Mesothelial cell of epicardium (in vitro differentiated cells): ENCODE measurements at regions not wholly inside any gene's neighbourhood (a gene's known extent, or its start where the extent isn't known, plus 50 kb on each side); places are given as distances from the start of the nearest gene placed in this dataset.

Source experiments
- DNase-seq, 2 experiments: peaks; one replicate each; pipeline ENCODE4 v3.0.0; 2021; ENCODE audit warnings: low spot score in 2 of 2; ENCODE audit not compliant: unreplicated experiment in 2 of 2
- H3K27ac Mint-ChIP-seq: 2 replicates; pipeline ENCODE4 v1.8.0; 2021; ENCODE audit warnings: mixed read lengths
- H3K27me3 Mint-ChIP-seq: 2 replicates; pipeline ENCODE4 v1.8.0; 2021; ENCODE audit warnings: low read depth, mixed read lengths
- H3K36me3 Mint-ChIP-seq: 2 replicates; pipeline ENCODE4 v1.8.0; 2021; ENCODE audit warnings: mixed read lengths
- H3K4me1 Mint-ChIP-seq: 2 replicates; pipeline ENCODE4 v1.8.0; 2021; ENCODE audit warnings: mixed read lengths
- H3K4me3 Mint-ChIP-seq: 2 replicates; pipeline ENCODE4 v1.8.0; 2021; ENCODE audit warnings: mild to moderate bottlenecking, moderate library complexity, mixed read lengths
- H3K9me3 Mint-ChIP-seq: 2 replicates; pipeline ENCODE4 v1.8.0; 2021; ENCODE audit warnings: mixed read lengths
- CTCF ChIP-seq: fragments of 200-600 bp; sonication (generic); IDR thresholded peaks from one replicate; pipeline ENCODE4 v1.5.0; 2021; ENCODE audit warnings: antibody characterized with exemption; ENCODE audit not compliant: unreplicated experiment

- Mint-ChIP-seq H3K27ac (peak overlapping the region; percentile 17), H3K9me3 (peaks cover 8% of the 10 kb centered on the region), H3K36me3 (no peaks in the 10 kb centered on the region), H3K4me1 (peaks cover 7% of the 10 kb centered on the region), H3K4me3 (no peak overlapping the region), H3K27me3 (no peaks in the 10 kb centered on the region)
- no peak for TF ChIP-seq CTCF
- DNase-seq, result no peak
Observed at GRCh38 chr5:106127341-106127781, 1543.4 kb downstream of the EFNA5 start.

GRCh38 chr5:106121972-106122605 lies 1548.6 kb downstream of the EFNA5 start:
- H3K36me3 Mint-ChIP-seq, result no peaks in the 10 kb centered on the region
- peaks cover 16% of the 10 kb centered on the region for H3K9me3 Mint-ChIP-seq
- no peaks in the 10 kb centered on the region for H3K27me3 Mint-ChIP-seq
- no peak for DNase-seq
- peaks cover 3% of the 10 kb centered on the region for H3K4me1 Mint-ChIP-seq
- no peak overlapping the region for H3K4me3 Mint-ChIP-seq
- TF ChIP-seq CTCF, result peak; percentile 50
- no peak overlapping the region for H3K27ac Mint-ChIP-seq

- Mint-ChIP-seq H3K4me3 (no peak overlapping the region), H3K9me3 (peaks cover 26% of the 10 kb centered on the region), H3K36me3 (peaks cover 6% of the 10 kb centered on the region), H3K4me1 (peaks cover 5% of the 10 kb centered on the region), H3K27me3 (no peaks in the 10 kb centered on the region), H3K27ac (no peak overlapping the region)
- no peak for TF ChIP-seq CTCF
- DNase-seq, result no peak
Observed at GRCh38 chr5:106116682-106117081, 1554.1 kb downstream of the EFNA5 start.

- Mint-ChIP-seq H3K27me3 (no peaks in the 10 kb centered on the region), H3K4me3 (no peak overlapping the region), H3K4me1 (peaks cover 5% of the 10 kb centered on the region), H3K36me3 (peaks cover 6% of the 10 kb centered on the region), H3K9me3 (peaks cover 19% of the 10 kb centered on the region), H3K27ac (no peak overlapping the region)
- no peak for TF ChIP-seq CTCF
- no peak for DNase-seq
Observed at GRCh38 chr5:106113922-106114321, 1556.8 kb downstream of the EFNA5 start.

- no peaks in the 10 kb centered on the region for H3K36me3 Mint-ChIP-seq
- no peaks in the 10 kb centered on the region for H3K9me3 Mint-ChIP-seq
- no peak for DNase-seq
- H3K27ac Mint-ChIP-seq, result no peak overlapping the region
- H3K27me3 Mint-ChIP-seq, result no peaks in the 10 kb centered on the region
- TF ChIP-seq CTCF, result no peak
- no peak overlapping the region for H3K4me3 Mint-ChIP-seq
- peaks cover 3% of the 10 kb centered on the region for H3K4me1 Mint-ChIP-seq
Observed at GRCh38 chr5:106106384-106106783, 1564.4 kb downstream of the EFNA5 start.
